SU-DHL-6 (cell line): ENCODE measurements at regions not wholly inside any gene's neighbourhood (a gene's known extent, or its start where the extent isn't known, plus 50 kb on each side); places are given as distances from the start of the nearest gene placed in this dataset.
"Not testable (repeated sequence)": the region's sequence is repeated elsewhere in the genome, so short reads cannot be mapped to it uniquely, and the experiment has no call there.

Experiments used
- H2AFZ ChIP-seq: fragments of 200-600 bp; sonication (generic); 2 replicates; pipeline ENCODE4 v1.6.1; 2014; ENCODE audit warnings: low read depth, mild to moderate bottlenecking, moderate library complexity, mixed read lengths, antibody characterized with exemption, low read length; ENCODE audit not compliant: severe bottlenecking
- H3F3A ChIP-seq: fragments of 200-600 bp; shearing (Covaris generic); 2 replicates; pipeline ENCODE4 v1.6.0; 2016; ENCODE audit warnings: antibody characterized with exemption, mild to moderate bottlenecking; ENCODE audit not compliant: insufficient read depth
- H3K27ac ChIP-seq: fragments of 200-600 bp; sonication (generic); 2 replicates; pipeline ENCODE4 v1.5.1; 2016; ENCODE audit warnings: low read depth, mild to moderate bottlenecking, low read length, moderate library complexity, mixed read lengths
- H3K27me3 ChIP-seq: fragments of 200-600 bp; sonication (generic), shearing (Covaris generic); 2 replicates; pipeline ENCODE4 v1.6.0; 2014; ENCODE audit warnings: mild to moderate bottlenecking, low read length
- H3K36me3 ChIP-seq: fragments of 200-600 bp; sonication (generic); 2 replicates; pipeline ENCODE4 v1.6.1; 2014; ENCODE audit warnings: mild to moderate bottlenecking, low read length, mixed read lengths
- H3K4me2 ChIP-seq: fragments of 300-600, 200-600 bp; shearing (Covaris generic), sonication (generic); 2 replicates; pipeline ENCODE4 v1.6.0; 2014; ENCODE audit warnings: low read length, low read depth, mild to moderate bottlenecking; ENCODE audit not compliant: poor library complexity, severe bottlenecking
- H3K4me3 ChIP-seq: fragments of 200-600 bp; sonication (generic); 2 replicates; pipeline ENCODE4 v1.5.1; 2014; ENCODE audit warnings: antibody characterized with exemption, low read length, mild to moderate bottlenecking, mixed read lengths; ENCODE audit not compliant: insufficient read depth, poor library complexity, severe bottlenecking
- H3K79me2 ChIP-seq: fragments of 200-600 bp; sonication (generic); 2 replicates; pipeline ENCODE4 v1.6.1; 2014; ENCODE audit warnings: mild to moderate bottlenecking, low read length, moderate library complexity; ENCODE audit not compliant: insufficient read depth
- H3K9ac ChIP-seq: fragments of 200-600 bp; sonication (generic); 2 replicates; pipeline ENCODE4 v1.7.0; 2014; ENCODE audit warnings: mild to moderate bottlenecking, low read length
- H3K9me2 ChIP-seq: fragments of 200-600 bp; sonication (generic); replicated peaks from 2 replicates; pipeline ENCODE4 v1.6.1; 2014; ENCODE audit warnings: low read length; ENCODE audit not compliant: insufficient read depth
- H3K9me3 ChIP-seq: fragments of 200-600 bp; sonication (generic); 2 replicates; pipeline ENCODE4 v1.6.1; 2014; ENCODE audit warnings: low read length, mixed read lengths; ENCODE audit not compliant: insufficient read depth
- H4K20me1 ChIP-seq: fragments of 200-600 bp; sonication (generic); 2 replicates; pipeline ENCODE4 v1.6.1; 2014; ENCODE audit warnings: low read depth, mild to moderate bottlenecking, antibody characterized with exemption, low read length, moderate library complexity, mixed read lengths
- EZH2phosphoT487 ChIP-seq: fragments of 200-600 bp; sonication (generic), shearing (Covaris generic); conservative IDR thresholded peaks from 2 replicates; pipeline ENCODE4 v1.6.1; 2018; ENCODE audit warnings: mild to moderate bottlenecking, antibody characterized with exemption, low read length, moderate library complexity, mixed read lengths
- TF ChIP-seq, protein P1 (sequence below): fragments of 200-600 bp; sonication (generic); IDR thresholded peaks from one replicate; pipeline ENCODE4 v1.5.1; 2017; ENCODE audit warnings: antibody characterized with exemption, mild to moderate bottlenecking, low read length, moderate library complexity; ENCODE audit not compliant: insufficient read depth, poor library complexity, severe bottlenecking

DNA sequence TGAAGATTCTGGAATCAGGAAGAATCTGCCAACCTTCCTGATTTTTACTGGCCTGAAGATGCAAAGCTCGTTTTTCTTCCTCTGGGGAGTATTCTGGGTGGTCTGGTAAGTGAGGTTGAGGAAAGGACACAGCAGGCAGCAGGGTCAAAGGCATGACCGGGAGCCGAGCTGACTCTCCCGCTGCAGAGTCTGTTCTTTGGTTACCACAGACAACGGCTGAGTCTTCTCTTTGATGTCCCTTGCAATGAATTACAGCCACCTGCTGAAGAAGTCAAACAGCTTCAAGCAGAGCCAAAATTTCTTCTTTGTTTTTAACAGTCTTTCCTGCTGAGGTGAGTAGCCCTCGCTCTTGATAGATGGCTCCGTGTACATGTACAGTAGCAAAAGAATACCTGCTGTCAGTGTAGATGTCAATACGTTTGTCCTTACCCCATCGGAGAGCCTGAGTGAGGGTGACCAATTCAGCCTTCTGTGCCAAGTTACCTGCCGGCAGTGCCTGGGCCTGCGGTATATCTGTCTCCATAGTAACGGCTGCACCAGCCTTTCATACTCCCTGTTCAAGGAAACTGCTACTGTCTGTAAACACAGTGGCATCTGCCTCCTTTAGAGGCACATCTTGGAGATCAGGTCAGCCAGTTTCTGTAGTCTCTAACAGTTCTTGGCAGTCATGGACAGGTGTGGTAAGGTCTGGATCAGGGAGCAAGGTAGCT, 76.4 kb downstream of the PRR15 start:
- no peaks in the 10 kb centered on the region for H3K27me3 ChIP-seq
- H3K4me2 ChIP-seq = no peak overlapping the region
- no peak overlapping the region for H2AFZ ChIP-seq
- no peaks in the 10 kb centered on the region for H3F3A ChIP-seq
- no peaks in the 10 kb centered on the region for H3K9me2 ChIP-seq
- no peak for TF ChIP-seq EZH2phosphoT487
- TF ChIP-seq, protein P1, sequence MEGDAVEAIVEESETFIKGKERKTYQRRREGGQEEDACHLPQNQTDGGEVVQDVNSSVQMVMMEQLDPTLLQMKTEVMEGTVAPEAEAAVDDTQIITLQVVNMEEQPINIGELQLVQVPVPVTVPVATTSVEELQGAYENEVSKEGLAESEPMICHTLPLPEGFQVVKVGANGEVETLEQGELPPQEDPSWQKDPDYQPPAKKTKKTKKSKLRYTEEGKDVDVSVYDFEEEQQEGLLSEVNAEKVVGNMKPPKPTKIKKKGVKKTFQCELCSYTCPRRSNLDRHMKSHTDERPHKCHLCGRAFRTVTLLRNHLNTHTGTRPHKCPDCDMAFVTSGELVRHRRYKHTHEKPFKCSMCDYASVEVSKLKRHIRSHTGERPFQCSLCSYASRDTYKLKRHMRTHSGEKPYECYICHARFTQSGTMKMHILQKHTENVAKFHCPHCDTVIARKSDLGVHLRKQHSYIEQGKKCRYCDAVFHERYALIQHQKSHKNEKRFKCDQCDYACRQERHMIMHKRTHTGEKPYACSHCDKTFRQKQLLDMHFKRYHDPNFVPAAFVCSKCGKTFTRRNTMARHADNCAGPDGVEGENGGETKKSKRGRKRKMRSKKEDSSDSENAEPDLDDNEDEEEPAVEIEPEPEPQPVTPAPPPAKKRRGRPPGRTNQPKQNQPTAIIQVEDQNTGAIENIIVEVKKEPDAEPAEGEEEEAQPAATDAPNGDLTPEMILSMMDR = no peak
- no peaks in the 10 kb centered on the region for H4K20me1 ChIP-seq
- no peak overlapping the region for H3K9ac ChIP-seq
- no peaks in the 10 kb centered on the region for H3K36me3 ChIP-seq
- H3K27ac ChIP-seq = no peak overlapping the region
- H3K4me3 ChIP-seq = no peak overlapping the region
- H3K9me3 ChIP-seq = no peaks in the 10 kb centered on the region
- no peaks in the 10 kb centered on the region for H3K79me2 ChIP-seq

GRCh38 chr7:29641651-29642050, 78.0 kb downstream of the PRR15 start:
- Histone ChIP-seq H4K20me1 (no peaks in the 10 kb centered on the region), H3K79me2 (no peaks in the 10 kb centered on the region), H3K4me2 (no peak overlapping the region), H3K27me3 (no peaks in the 10 kb centered on the region), H3K9me3 (no peaks in the 10 kb centered on the region), H3K27ac (no peak overlapping the region), H3K36me3 (no peaks in the 10 kb centered on the region), H3K9ac (no peak overlapping the region), H3K9me2 (no peaks in the 10 kb centered on the region), H3F3A (no peaks in the 10 kb centered on the region), H2AFZ (no peak overlapping the region), H3K4me3 (no peak overlapping the region)
- TF ChIP-seq, protein P1 = no peak
- no peak for TF ChIP-seq EZH2phosphoT487

- no peaks in the 10 kb centered on the region for H3K9me2 ChIP-seq
- no peaks in the 10 kb centered on the region for H4K20me1 ChIP-seq
- H3K9me3 ChIP-seq = no peaks in the 10 kb centered on the region
- no peak for TF ChIP-seq EZH2phosphoT487
- TF ChIP-seq, protein P1 = no peak
- no peak overlapping the region for H3K4me3 ChIP-seq
- no peak overlapping the region for H3K9ac ChIP-seq
- no peak overlapping the region for H2AFZ ChIP-seq
- H3K36me3 ChIP-seq = no peaks in the 10 kb centered on the region
- no peaks in the 10 kb centered on the region for H3K27me3 ChIP-seq
- H3K79me2 ChIP-seq = no peaks in the 10 kb centered on the region
- H3K4me2 ChIP-seq = no peak overlapping the region
- H3K27ac ChIP-seq = no peak overlapping the region
- H3F3A ChIP-seq = no peaks in the 10 kb centered on the region
Measured at GRCh38 chr7:29642494-29643155, 79.0 kb downstream of the PRR15 start.

DNA sequence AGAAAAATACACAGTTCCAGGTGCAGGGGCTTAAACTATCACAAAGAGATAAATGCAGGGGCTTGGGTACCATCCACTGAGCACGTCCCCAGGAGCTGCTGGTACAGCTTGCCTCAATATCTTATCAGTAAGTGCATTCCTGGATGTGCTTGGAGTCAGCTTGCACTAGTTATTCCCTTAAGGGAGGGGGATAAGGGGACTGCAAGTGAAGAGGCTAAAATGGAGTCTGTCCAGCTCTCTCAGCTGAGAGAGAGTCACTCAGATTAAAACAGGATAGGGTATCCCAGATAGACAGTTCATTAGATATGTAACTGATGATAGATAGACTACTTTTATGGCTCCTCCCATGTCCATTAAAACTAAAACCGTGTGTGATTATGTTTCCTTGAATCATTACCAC, 82.5 kb downstream of the PRR15 start:
- H3K27me3 ChIP-seq, H3K9ac ChIP-seq, H4K20me1 ChIP-seq, H3K9me2 ChIP-seq, H3F3A ChIP-seq, H3K27ac ChIP-seq, H3K4me2 ChIP-seq, H3K9me3 ChIP-seq, H3K4me3 ChIP-seq, H2AFZ ChIP-seq, H3K79me2 ChIP-seq, H3K36me3 ChIP-seq: not testable (repeated sequence)
